Immature natural killer cell (primary cell): ENCODE measurements at regions not wholly inside any gene's neighbourhood (a gene's known extent, or its start where the extent isn't known, plus 50 kb on each side); places are given as distances from the start of the nearest gene placed in this dataset.

Experiments used
- DNase-seq, 3 donors: peaks; one replicate each; pipeline ENCODE4 v3.0.0; 2022; ENCODE audit warnings: mixed read lengths in 1 of 3
- H3K27ac Mint-ChIP-seq, 6 donors: one replicate each; pipeline ENCODE4 v1.8.0; 2020; ENCODE audit warnings: mixed read lengths in 6 of 6, mild to moderate bottlenecking in 5 of 6, inconsistent platforms in 4 of 6, moderate library complexity in 3 of 6
- H3K27me3 Mint-ChIP-seq, 3 donors: one replicate each; pipeline ENCODE4 v1.8.0; 2020 to 2021; ENCODE audit warnings: low read depth in 3 of 3, mild to moderate bottlenecking in 3 of 3, mixed read lengths in 3 of 3, moderate library complexity in 3 of 3, inconsistent platforms in 1 of 3
- H3K36me3 Mint-ChIP-seq, 3 donors: one replicate each; pipeline ENCODE4 v1.8.0; 2020; ENCODE audit warnings: mixed read lengths in 3 of 3, inconsistent platforms in 2 of 3, mild to moderate bottlenecking in 2 of 3
- H3K4me1 Mint-ChIP-seq, 2 donors: one replicate each; pipeline ENCODE4 v1.8.0; 2020; ENCODE audit warnings: inconsistent platforms in 2 of 2, mild to moderate bottlenecking in 2 of 2, mixed read lengths in 2 of 2, moderate library complexity in 1 of 2
- H3K4me3 Mint-ChIP-seq, 5 donors: one replicate each; pipeline ENCODE4 v1.8.0; 2020; ENCODE audit warnings: mild to moderate bottlenecking in 5 of 5, mixed read lengths in 5 of 5, inconsistent platforms in 3 of 5, moderate library complexity in 3 of 5
- H3K9me3 Mint-ChIP-seq, 6 donors: one replicate each; pipeline ENCODE4 v1.8.0; 2020; ENCODE audit warnings: mild to moderate bottlenecking in 6 of 6, mixed read lengths in 6 of 6, inconsistent platforms in 4 of 6, moderate library complexity in 3 of 6

DNA sequence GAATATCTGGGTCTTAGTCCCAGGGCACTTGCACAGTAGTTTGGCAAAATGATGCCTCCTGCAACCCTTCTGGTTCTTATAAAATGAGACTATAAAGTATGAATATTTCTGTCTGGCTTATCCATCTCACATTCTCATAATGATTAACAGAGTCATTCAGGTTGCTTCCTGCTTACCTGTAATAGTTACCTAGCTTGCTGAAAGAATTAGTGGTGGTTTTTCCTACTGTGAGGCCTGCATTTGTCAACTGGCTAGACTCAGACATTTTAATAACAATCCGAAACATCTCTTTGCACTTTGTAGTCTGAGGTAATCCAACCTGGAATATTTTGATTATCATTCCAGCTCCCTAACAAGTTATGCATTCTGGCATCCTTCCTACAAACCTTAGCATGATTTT is 75.6 kb upstream of the POU1F1 start:
- DNase-seq: no peak
- peaks cover 0 to under 1% (median 0%) of the 10 kb centered on the region in 3 donors for H3K27me3 Mint-ChIP-seq
- H3K9me3 Mint-ChIP-seq: no peaks in the 10 kb centered on the region
- H3K4me1 Mint-ChIP-seq: no peaks in the 10 kb centered on the region
- H3K36me3 Mint-ChIP-seq: no peaks in the 10 kb centered on the region
- no peak overlapping the region for H3K4me3 Mint-ChIP-seq
- H3K27ac Mint-ChIP-seq: no peak overlapping the region

DNA sequence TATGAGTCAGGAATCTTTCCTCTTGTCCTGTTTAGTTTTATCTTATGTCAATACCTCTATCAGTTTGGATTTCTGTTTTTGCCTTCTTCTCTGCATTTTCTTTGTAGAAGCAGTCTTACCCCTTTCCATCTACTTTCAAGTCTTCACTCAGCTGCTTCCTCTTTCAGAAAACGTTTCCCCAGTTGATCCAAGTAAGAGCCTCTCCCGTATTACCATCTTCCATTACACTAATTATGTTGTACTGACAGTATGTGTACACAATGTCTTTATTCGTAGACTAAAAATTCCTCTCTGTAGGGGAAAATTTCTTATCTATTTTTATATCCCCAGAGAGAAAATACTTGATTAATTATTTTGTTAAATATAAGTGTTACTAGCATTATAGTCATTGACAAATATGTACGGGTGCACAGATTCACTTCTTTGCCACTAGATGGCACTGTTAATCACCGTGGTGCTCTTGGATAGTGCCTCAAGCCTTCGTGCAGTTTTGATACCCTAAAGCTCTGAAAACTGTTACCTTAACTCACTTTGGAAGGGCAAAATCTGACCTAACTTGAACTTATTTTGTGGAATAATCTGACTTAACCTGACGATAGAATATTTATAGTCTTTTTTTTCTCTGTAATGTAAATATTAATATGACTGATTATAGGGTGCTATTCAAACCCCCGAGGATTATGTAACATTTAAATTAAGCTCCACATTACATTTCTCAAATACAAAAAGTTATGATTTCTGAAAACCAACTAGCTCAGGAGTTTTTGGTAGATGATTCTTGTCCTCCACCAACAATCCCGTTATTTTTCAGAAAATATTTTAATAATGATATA is 74.2 kb upstream of the POU1F1 start:
- H3K4me3 Mint-ChIP-seq: no peak overlapping the region

DNA sequence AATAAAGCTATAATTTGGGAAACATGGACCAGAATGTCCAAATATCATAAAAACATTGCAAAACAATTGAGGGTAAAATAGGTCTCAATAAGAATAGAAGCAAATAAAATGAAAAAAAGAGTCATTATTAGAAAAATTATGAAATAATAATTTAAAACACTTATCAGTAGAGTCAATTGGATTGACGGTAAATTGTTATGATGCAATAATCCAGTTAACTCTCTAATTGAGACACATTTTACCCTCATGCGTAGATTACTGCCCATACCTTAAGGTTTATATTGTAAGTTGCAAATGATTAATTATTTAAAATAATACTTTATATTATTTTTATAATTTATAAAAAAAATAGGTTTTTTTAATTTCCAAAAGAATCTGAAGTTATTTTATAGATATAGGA is 73.4 kb upstream of the POU1F1 start:
- Mint-ChIP-seq H3K36me3 (no peaks in the 10 kb centered on the region), H3K27me3 (peaks cover 0 to 7% (median 0%) of the 10 kb centered on the region in 3 donors), H3K4me1 (no peaks in the 10 kb centered on the region), H3K27ac (no peak overlapping the region), H3K9me3 (peaks cover 0 to 4% (median 0%) of the 10 kb centered on the region in 6 donors), H3K4me3 (no peak overlapping the region)
- DNase-seq: no peak

More for the DNA sequence above, 74.2 kb upstream of the POU1F1 start:
- peak; percentile 36 to 53 (median 49) for DNase-seq
- peaks cover 0 to 5% (median 0%) of the 10 kb centered on the region in 3 donors for H3K27me3 Mint-ChIP-seq
- H3K27ac Mint-ChIP-seq: no peak overlapping the region
- no peaks in the 10 kb centered on the region for H3K4me1 Mint-ChIP-seq
- no peaks in the 10 kb centered on the region for H3K9me3 Mint-ChIP-seq
- no peaks in the 10 kb centered on the region for H3K36me3 Mint-ChIP-seq

DNA sequence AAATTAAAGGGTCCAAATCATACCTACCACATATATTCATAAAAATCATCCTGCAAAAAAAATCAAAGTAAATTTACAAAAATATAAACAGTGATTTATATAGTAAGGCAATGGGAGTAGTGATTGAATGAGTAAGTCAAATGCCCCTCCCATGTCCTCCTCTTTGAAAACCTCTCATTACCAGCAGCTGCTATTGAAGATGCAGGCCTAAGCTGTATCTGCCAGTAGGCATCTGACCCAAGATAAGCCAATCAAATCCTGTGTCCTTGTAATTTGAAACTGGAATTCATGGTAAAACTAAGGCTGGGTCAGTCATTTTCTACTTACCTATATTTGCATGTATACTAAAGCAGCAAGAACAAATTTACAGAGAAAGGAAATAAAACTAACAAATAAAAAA is 60.4 kb upstream of the POU1F1 start:
- no peak for DNase-seq
- H3K27me3 Mint-ChIP-seq: peaks cover 0 to 1% (median 0%) of the 10 kb centered on the region in 3 donors
- H3K9me3 Mint-ChIP-seq: peaks cover 0 to 2% (median 0%) of the 10 kb centered on the region in 6 donors
- no peaks in the 10 kb centered on the region for H3K4me1 Mint-ChIP-seq
- H3K27ac Mint-ChIP-seq: no peak overlapping the region
- H3K36me3 Mint-ChIP-seq: no peaks in the 10 kb centered on the region
- no peak overlapping the region for H3K4me3 Mint-ChIP-seq

DNA sequence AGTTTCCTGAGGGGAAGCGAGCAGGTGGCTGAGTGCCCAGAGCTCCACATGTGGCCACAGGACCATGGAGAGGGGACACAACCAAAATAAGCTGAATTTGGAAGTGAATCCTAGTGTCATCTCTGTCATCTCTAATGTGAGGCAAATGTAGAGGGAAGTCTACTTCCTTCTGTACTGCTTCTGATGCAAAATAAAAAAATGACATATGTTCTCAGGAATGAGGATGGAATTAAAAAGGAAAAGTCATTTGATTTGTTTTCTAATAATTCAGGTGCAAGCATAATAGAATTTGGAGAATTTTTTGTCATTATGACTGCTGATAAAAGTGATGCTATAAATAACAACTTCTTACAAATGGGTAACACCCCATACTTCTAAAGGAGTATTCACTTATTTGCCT is 59.5 kb upstream of the POU1F1 start:
- Mint-ChIP-seq H3K27me3 (peaks cover 0 to 1% (median 0%) of the 10 kb centered on the region in 3 donors), H3K27ac (no peak overlapping the region), H3K36me3 (no peaks in the 10 kb centered on the region), H3K4me1 (no peaks in the 10 kb centered on the region), H3K4me3 (no peak overlapping the region), H3K9me3 (peaks cover 0 to 2% (median 0%) of the 10 kb centered on the region in 6 donors)
- no peak for DNase-seq

DNA sequence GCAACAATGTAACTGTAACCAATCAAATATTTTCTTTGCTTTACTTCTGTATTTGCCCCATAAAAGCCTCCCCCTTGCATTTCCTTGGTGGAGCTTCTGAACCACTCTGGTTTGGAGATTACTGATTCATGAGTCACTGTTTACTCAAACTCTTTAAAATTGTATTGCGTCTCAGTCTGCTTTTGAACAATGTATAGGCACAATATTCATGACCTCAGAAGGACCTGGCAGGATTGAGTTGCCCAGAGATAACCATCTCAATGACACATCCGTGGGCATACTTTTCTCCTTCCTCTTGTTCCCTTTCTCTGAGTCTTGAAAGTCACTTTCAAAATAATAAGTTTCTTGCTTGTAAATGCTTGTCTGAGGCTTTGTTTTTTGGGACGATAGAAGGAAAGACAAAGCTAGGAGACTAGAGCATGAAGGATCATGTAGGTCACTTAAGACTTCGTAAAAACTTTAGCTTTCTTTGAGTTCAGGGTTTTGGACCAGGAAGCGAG is 57.1 kb upstream of the POU1F1 start:
- no peaks in the 10 kb centered on the region for H3K36me3 Mint-ChIP-seq
- H3K27me3 Mint-ChIP-seq: peaks cover 0 to 2% (median 0%) of the 10 kb centered on the region in 3 donors
- no peak overlapping the region for H3K4me3 Mint-ChIP-seq
- H3K27ac Mint-ChIP-seq: no peak overlapping the region
- peaks cover 0 to 2% (median 0%) of the 10 kb centered on the region in 6 donors for H3K9me3 Mint-ChIP-seq
- H3K4me1 Mint-ChIP-seq: no peaks in the 10 kb centered on the region
- DNase-seq: no peak

DNA sequence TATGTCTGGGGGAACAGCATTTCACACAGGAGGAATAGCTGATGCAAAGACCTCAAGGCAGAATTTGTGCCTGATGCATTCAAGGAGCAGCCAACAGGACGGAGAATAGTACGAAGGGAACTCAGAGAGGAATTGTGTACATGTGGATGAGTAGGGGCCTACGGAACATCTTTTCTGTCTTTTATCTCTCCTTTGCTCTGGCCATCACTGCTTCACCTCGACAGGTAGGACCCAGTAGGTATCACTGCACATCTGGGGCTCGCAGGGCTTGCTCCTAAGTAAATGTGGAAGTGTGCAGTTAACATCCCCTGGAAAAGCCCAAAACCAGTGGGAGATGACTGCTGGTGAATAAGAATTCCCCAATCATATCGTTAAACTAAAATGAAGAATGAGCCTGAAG is 56.4 kb upstream of the POU1F1 start:
- H3K9me3 Mint-ChIP-seq: peaks cover 0 to 2% (median 0%) of the 10 kb centered on the region in 6 donors
- H3K4me3 Mint-ChIP-seq: no peak overlapping the region
- no peak for DNase-seq
- H3K27me3 Mint-ChIP-seq: peaks cover 0 to 2% (median 0%) of the 10 kb centered on the region in 3 donors
- H3K27ac Mint-ChIP-seq: no peak overlapping the region
- no peaks in the 10 kb centered on the region for H3K36me3 Mint-ChIP-seq
- no peaks in the 10 kb centered on the region for H3K4me1 Mint-ChIP-seq

DNA sequence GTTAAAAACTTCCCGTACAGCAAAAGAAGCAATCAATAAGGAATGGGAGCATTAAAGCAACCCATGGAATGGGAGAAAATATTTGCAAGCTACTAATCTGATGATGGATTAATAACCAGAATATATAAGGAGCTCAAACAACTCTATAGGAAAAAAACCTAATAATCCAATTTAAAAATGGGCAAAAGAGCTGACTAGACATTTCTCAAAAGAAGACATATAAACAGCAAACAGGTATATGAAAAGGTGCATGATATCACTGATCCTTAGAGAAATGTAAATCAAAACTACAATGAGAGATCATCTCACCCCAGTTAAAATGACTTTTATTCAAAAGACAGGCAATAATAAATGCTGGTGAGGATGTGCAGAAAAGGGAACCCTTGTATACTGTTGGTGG is 52.7 kb upstream of the POU1F1 start:
- no peak for DNase-seq
- Mint-ChIP-seq H3K36me3 (no peaks in the 10 kb centered on the region), H3K9me3 (peaks cover 0 to 3% (median 0%) of the 10 kb centered on the region in 6 donors), H3K4me1 (no peaks in the 10 kb centered on the region), H3K27me3 (peaks cover 2 to 6% (median 2%) of the 10 kb centered on the region in 3 donors), H3K4me3 (no peak overlapping the region), H3K27ac (no peak overlapping the region)
